Fibroblast of lung (primary cell): ENCODE measurements at regions not wholly inside any gene's neighbourhood (a gene's known extent, or its start where the extent isn't known, plus 50 kb on each side); places are given as distances from the start of the nearest gene placed in this dataset.

Experiments used
- EZH2 ChIP-seq: IDR thresholded peaks from 2 replicates; pipeline ENCODE4 v1.5.1; 2012; ENCODE audit warnings: low read length, control low read depth, mild to moderate bottlenecking; ENCODE audit errors: missing control alignments
- TF ChIP-seq, protein P1 (sequence below), 2 donors: IDR thresholded peaks in 1 of 2; conservative IDR thresholded peaks in 1 of 2; 1 replicate in 1 of 2; 2 replicates in 1 of 2; pipeline ENCODE4 v1.5.1; 2011 to 2012; ENCODE audit warnings: low read length in 2 of 2, control low read depth in 1 of 2, inconsistent platforms in 1 of 2, low read depth in 1 of 2, mild to moderate bottlenecking in 1 of 2

DNA sequence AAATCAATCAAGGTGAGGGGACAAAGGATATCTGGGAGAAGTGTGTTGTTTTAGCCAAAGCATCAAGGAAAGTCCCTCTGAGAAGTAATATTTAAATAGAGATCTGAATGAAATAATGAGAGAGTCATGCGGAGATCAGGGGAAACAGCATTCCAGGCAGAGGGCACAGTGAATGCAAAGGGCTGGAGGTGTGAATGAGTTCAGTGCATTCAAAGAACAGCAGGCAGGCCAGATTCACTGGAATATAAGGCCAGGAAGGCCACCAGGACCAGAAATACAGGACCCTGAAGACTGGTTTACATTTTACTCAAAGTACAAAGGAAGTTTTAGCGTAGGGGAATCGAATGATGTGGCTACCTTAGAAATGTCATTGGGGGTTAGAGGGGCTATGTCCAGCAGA, 436.2 kb upstream of the TMEM132C start:
- TF ChIP-seq, protein P1, sequence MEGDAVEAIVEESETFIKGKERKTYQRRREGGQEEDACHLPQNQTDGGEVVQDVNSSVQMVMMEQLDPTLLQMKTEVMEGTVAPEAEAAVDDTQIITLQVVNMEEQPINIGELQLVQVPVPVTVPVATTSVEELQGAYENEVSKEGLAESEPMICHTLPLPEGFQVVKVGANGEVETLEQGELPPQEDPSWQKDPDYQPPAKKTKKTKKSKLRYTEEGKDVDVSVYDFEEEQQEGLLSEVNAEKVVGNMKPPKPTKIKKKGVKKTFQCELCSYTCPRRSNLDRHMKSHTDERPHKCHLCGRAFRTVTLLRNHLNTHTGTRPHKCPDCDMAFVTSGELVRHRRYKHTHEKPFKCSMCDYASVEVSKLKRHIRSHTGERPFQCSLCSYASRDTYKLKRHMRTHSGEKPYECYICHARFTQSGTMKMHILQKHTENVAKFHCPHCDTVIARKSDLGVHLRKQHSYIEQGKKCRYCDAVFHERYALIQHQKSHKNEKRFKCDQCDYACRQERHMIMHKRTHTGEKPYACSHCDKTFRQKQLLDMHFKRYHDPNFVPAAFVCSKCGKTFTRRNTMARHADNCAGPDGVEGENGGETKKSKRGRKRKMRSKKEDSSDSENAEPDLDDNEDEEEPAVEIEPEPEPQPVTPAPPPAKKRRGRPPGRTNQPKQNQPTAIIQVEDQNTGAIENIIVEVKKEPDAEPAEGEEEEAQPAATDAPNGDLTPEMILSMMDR (conservative IDR thresholded peaks at IDR 0.05 in 1 of 2, IDR thresholded peaks at IDR 0.05 in 1 of 2; ENCODE audit: low read depth in 1 of 2, low read length in 2 of 2), result no peak
- no peak for TF ChIP-seq EZH2
